WTC11 (cell line): ENCODE measurements at regions not wholly inside any gene's neighbourhood (a gene's known extent, or its start where the extent isn't known, plus 50 kb on each side); places are given as distances from the start of the nearest gene placed in this dataset.

Experiments
- ATAC-seq: fragments of 200-7000 bp; cut with Tn5 transposase; 2 replicates; pipeline ENCODE4 v1.10.0; 2021; ENCODE audit warnings: mild to moderate bottlenecking, moderate library complexity
- CTCF ChIA-PET: fragments of 300-600 bp; sonication (Branson Sonifier 250); formaldehyde crosslinking; loops from one replicate; lab custom pipeline; 2021; ENCODE audit warnings: antibody characterized with exemption; lab: Charles Lee
- POLR2A ChIA-PET: fragments of 350-600 bp; sonication (Branson Sonifier 250); formaldehyde crosslinking; loops from one replicate; lab custom pipeline; 2021; ENCODE audit warnings: antibody characterized with exemption; lab: Charles Lee
- DNase-seq: peaks from one replicate; pipeline ENCODE4 v3.0.0; 2021; ENCODE audit warnings: low spot score
- H3K27ac Mint-ChIP-seq: 2 replicates; pipeline ENCODE4 v1.8.0; 2021; ENCODE audit warnings: mixed read lengths
- H3K27me3 Mint-ChIP-seq: 2 replicates; pipeline ENCODE4 v1.8.0; 2021; ENCODE audit warnings: low read depth, mild to moderate bottlenecking, moderate library complexity, mixed read lengths
- H3K36me3 Mint-ChIP-seq: 2 replicates; pipeline ENCODE4 v1.8.0; 2021; ENCODE audit warnings: mixed read lengths
- H3K4me1 Mint-ChIP-seq: 2 replicates; pipeline ENCODE4 v1.8.0; 2022; ENCODE audit warnings: mixed read lengths
- H3K4me3 Mint-ChIP-seq: 2 replicates; pipeline ENCODE4 v1.8.0; 2021; ENCODE audit warnings: mild to moderate bottlenecking, moderate library complexity, mixed read lengths
- H3K9me3 Mint-ChIP-seq: 2 replicates; pipeline ENCODE4 v1.8.0; 2021; ENCODE audit warnings: mixed read lengths
- AR ChIP-seq: fragments of 250-450 bp; sonication (Bioruptor Pico); IDR thresholded peaks from 2 replicates; pipeline ENCODE4 v1.9.0; 2021; ENCODE audit warnings: mild to moderate bottlenecking
- ATF3 ChIP-seq: sonication (generic); formaldehyde crosslinking; conservative IDR thresholded peaks from 2 replicates; pipeline ENCODE4 v1.8.1; 2022; ENCODE audit warnings: mild to moderate bottlenecking, missing genetic modification reagents
- E2F5 ChIP-seq: sonication (generic); formaldehyde crosslinking; IDR thresholded peaks from 2 replicates; pipeline ENCODE4 v1.8.1; 2022; ENCODE audit warnings: mild to moderate bottlenecking, moderate library complexity, missing genetic modification reagents
- ETV6 ChIP-seq: sonication (generic); formaldehyde crosslinking; IDR thresholded peaks from 2 replicates; pipeline ENCODE4 v1.8.1; 2022; ENCODE audit warnings: mild to moderate bottlenecking, missing genetic modification reagents
- GRHL2 ChIP-seq: fragments of 250-450 bp; sonication (Bioruptor Pico); IDR thresholded peaks from 2 replicates; pipeline ENCODE4 v1.8.0; 2022; ENCODE audit warnings: mild to moderate bottlenecking, moderate library complexity; ENCODE audit not compliant: insufficient replicate concordance, severe bottlenecking
- HMGA2 ChIP-seq: fragments of 250-450 bp; sonication (Bioruptor Pico); IDR thresholded peaks from 2 replicates; pipeline ENCODE4 v1.4.0; 2021; ENCODE audit warnings: mild to moderate bottlenecking, moderate library complexity
- HMGXB4 ChIP-seq: sonication (generic); formaldehyde crosslinking; IDR thresholded peaks from 2 replicates; pipeline ENCODE4 v1.8.1; 2023; ENCODE audit warnings: mild to moderate bottlenecking, moderate library complexity, missing genetic modification reagents
- KAT7 ChIP-seq: sonication (generic); formaldehyde crosslinking; IDR thresholded peaks from 2 replicates; pipeline ENCODE4 v1.8.1; 2023; ENCODE audit warnings: missing genetic modification reagents, mild to moderate bottlenecking, borderline replicate concordance
- MAX ChIP-seq: sonication (generic); formaldehyde crosslinking; IDR thresholded peaks from 2 replicates; pipeline ENCODE4 v1.8.0; 2022; ENCODE audit warnings: mild to moderate bottlenecking, missing genetic modification reagents
- MXD4 ChIP-seq: fragments of 250-450 bp; sonication (Bioruptor Pico); IDR thresholded peaks from 2 replicates; pipeline ENCODE4 v1.8.0; 2021; ENCODE audit warnings: mild to moderate bottlenecking, moderate library complexity, borderline replicate concordance
- PRDM15 ChIP-seq: sonication (generic); formaldehyde crosslinking; IDR thresholded peaks from 2 replicates; pipeline ENCODE4 v1.8.0; 2022; ENCODE audit warnings: missing genetic modification reagents
- PREB ChIP-seq: sonication (generic); formaldehyde crosslinking; IDR thresholded peaks from 2 replicates; pipeline ENCODE4 v1.8.1; 2022; ENCODE audit warnings: mild to moderate bottlenecking, missing genetic modification reagents, moderate library complexity, borderline replicate concordance
- RORB ChIP-seq: fragments of 250-450 bp; sonication (Bioruptor Pico); IDR thresholded peaks from 2 replicates; pipeline ENCODE4 v1.9.0; 2021; ENCODE audit warnings: mild to moderate bottlenecking
- ZNF423 ChIP-seq: fragments of 250-450 bp; sonication (Bioruptor Pico); IDR thresholded peaks from 2 replicates; pipeline ENCODE4 v2.1.2; 2022; ENCODE audit warnings: mild to moderate bottlenecking, moderate library complexity
- ZNF532 ChIP-seq: fragments of 250-450 bp; sonication (Bioruptor Pico); IDR thresholded peaks from 2 replicates; pipeline ENCODE4 v1.9.0; 2021; ENCODE audit warnings: mild to moderate bottlenecking, borderline replicate concordance

GRCh38 chr4:31984872-31985271 lies 1264.7 kb downstream of the PCDH7 start:
- H3K36me3 Mint-ChIP-seq, result no peaks in the 10 kb centered on the region; the same call in 1 of the 2 replicates
- no peak for DNase-seq
- H3K9me3 Mint-ChIP-seq, result no peaks in the 10 kb centered on the region
- no peak for TF ChIP-seq GRHL2 (CRISPR knock-in tag)
- no peak for TF ChIP-seq ZNF423 (CRISPR knock-in tag)
- no peak for TF ChIP-seq ZNF532
- TF ChIP-seq ETV6 (CRISPR knock-in tag), result no peak
- no peak for TF ChIP-seq RORB (CRISPR knock-in tag)
- no peak for TF ChIP-seq MXD4 (CRISPR knock-in tag)
- TF ChIP-seq PREB, result no peak
- no peak for TF ChIP-seq AR
- TF ChIP-seq KAT7 (CRISPR knock-in tag), result no peak
- no peak for TF ChIP-seq MAX
- no peak for TF ChIP-seq HMGXB4
- TF ChIP-seq HMGA2 (CRISPR knock-in tag), result no peak
- TF ChIP-seq, all 79 proteins: peak for 0
- CTCF ChIA-PET, result no interaction called here
- POLR2A ChIA-PET, result no interaction called here
- H3K27me3 Mint-ChIP-seq, result no peaks in the 10 kb centered on the region
- H3K4me3 Mint-ChIP-seq, result no peak overlapping the region
- H3K27ac Mint-ChIP-seq, result no peak overlapping the region
- no peak for ATAC-seq
- H3K4me1 Mint-ChIP-seq, result no peaks in the 10 kb centered on the region

- POLR2A ChIA-PET, result no interaction called here
- peak overlapping the region; percentile 68 for H3K4me3 Mint-ChIP-seq
- H3K27me3 Mint-ChIP-seq, result no peaks in the 10 kb centered on the region
- peak; percentile 90 for ATAC-seq
- peak; percentile 82 for DNase-seq
- no peaks in the 10 kb centered on the region for H3K36me3 Mint-ChIP-seq
- peaks cover 28% of the 10 kb centered on the region for H3K4me1 Mint-ChIP-seq
- peaks cover 9% of the 10 kb centered on the region for H3K9me3 Mint-ChIP-seq
- CTCF ChIA-PET, result interaction anchor here (1.1 kb wide), 1 partner anchor 248 kb away, joined by 4 read pairs; no protein-coding TSS in a partner anchor
- no peak overlapping the region for H3K27ac Mint-ChIP-seq
- TF ChIP-seq HMGXB4 (peak; percentile 43; the same call in 1 of the 2 replicates), ATF3 (CRISPR knock-in tag) (no peak), PRDM15 (CRISPR knock-in tag) (peak; percentile 54; the same call in 1 of the 2 replicates), E2F5 (CRISPR knock-in tag) (0 out of 2 replicates have a peak, but pooled peaks have one; percentile 52)
Observed at GRCh38 chr4:31995943-31996901, 1276.1 kb downstream of the PCDH7 start.
